Stimulated activated CD4-positive, alpha-beta T cell treated with anti-CD3 and anti-CD28 coated beads, Interleukin-2, amount 100 ng/mL, for 4 hours (primary cell): ENCODE measurements at regions not wholly inside any gene's neighbourhood (a gene's known extent, or its start where the extent isn't known, plus 50 kb on each side); places are given as distances from the start of the nearest gene placed in this dataset.

ENCODE experiments used
- DNase-seq: peaks from one replicate; pipeline ENCODE4 v3.0.0-alpha.2; 2020; ENCODE audit warnings: low read depth

DNA sequence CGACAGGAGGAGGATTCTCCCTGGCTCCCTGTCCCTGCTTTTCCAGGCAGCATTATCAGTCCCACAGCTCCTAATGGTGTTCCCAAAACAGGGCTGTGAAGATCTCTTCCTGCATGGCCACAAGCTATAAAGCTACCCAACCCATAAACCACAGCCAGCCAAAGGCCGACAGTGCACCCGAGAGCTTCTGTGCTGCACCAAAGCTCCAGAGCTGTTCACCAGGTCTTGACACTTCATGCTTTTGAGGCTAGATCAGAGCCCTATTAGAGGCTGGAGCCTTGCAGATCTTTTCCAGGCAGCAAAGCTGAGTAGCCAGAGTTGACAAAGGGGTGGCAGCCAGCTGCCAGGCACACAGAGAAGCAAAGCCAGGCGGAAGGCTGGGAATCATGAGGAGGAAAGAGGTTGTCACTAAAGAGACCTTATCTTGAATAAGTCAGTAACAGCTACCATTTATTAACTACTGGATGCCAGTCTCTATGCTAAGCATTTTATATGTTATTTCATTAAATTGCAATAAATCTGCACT lies 180.4 kb downstream of the KATNAL1 start:
- no peak for DNase-seq

DNA sequence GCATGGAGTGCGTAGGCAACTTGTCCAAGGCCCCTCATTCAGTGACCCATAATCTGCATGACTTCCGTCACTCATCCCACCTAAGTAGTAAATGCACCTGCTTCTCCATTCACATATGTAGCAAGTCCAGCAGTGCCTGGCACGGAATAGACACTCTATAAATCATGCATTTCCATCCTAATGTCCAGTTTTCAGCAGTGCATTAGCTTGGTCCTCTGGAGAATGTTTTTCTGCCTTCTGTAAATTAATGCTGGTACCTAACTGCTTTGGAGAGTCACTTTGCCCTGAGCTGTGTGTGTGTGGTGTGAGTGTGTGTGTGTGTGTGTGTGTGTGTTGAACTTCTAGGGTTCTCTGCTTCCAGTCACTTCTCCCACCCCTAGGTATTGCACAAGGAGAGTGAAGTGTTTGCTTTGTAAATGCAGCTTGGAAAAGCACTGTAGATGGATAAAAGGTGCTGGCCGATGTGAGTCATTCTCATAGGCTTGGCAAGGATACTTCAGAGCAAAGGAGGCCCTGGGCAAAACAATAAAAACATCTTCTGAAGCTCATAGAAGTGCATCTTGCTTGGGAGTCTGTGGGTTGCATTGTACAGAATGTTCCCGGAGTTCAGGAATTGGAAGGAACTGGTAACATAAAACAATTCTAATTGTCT lies 181.8 kb downstream of the KATNAL1 start:
- no peak for DNase-seq

DNA sequence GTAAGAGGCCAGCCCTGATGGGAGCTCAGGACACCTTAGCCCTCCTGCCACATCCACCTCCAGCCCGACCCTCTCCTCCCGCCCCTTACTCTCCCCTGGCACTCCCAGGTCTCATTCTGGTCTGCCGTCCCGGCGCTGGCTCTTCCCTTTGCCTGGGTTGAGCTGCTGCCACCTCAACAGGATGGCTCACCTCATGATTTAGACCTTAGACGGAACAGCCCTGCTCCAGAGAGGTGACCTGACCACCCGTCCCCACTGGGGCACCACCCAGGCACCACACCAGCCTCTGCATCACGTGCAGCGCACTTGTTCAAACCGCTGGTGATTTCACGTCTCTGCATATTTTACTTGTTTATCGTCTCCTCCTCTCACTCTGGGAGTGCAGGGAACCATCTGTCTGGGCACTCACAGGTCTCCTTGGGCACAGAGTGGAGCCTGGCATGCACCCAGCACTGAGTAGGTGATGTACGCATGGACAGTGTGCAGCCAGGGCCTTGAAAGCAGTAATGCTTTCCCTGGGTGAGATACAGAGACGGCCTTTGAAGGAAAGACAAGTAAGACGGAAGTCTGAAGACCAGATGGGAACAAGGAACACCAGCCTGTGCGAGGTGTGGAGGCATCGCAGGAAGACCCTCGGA lies 183.1 kb downstream of the KATNAL1 start:
- no peak for DNase-seq

DNA sequence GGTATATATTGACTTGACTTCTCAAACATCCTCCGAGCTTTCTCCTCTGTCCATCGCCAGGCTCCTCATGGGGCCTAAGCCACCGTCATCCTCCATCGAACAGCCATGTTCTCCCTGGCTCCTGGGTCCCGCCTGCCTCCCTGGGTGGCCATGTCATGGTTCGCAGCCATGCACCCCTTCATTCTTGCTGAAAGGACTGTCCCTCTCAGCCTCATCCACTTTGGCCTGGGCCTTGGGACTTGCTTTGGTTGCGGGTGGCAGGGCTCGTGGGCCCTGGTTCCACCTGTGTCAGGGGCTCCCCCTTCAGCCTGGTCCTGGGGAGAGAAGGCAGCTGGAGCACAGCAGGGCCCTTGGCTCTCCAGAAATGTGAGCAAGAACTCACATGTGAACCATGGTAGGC lies 183.8 kb downstream of the KATNAL1 start:
- DNase-seq, result no peak

DNA sequence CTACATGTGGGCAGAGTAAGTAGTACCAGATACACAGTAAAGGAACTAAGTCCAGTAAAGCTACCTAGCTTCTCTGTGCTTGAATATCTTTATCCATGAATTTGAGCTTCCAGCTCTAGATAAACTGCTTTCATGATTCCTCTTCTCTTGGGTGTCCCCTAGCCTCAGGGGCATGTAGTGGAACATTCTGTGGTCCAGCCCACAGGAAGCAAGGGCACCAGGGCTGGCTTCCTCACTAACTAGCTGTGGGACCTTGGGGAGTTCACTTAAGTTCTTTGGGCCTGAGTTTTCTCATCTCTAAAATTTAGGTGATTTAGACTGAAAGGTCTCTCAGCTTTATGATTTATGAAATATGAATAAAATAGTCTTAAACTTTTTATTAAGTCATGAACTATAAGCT lies 185.7 kb downstream of the KATNAL1 start:
- no peak for DNase-seq

DNA sequence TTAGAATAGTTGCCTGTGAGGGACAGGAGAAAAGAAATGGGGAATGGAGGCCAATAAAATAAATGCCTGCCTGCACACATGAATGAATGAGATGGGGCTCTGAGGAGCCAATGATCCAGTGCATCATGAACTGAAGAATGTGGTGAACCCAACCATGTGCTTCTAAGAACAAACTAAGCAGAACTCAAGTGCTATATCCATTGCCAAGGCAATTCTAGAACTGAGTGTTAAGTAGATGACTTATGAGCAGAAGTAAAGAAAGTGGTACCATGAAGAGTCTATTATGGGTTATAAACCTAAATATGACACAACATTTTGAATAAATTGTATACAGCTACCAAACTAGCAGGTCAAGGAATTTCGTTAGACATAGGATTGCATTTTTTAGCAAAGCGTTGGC lies 186.1 kb downstream of the KATNAL1 start:
- DNase-seq, result no peak

DNA sequence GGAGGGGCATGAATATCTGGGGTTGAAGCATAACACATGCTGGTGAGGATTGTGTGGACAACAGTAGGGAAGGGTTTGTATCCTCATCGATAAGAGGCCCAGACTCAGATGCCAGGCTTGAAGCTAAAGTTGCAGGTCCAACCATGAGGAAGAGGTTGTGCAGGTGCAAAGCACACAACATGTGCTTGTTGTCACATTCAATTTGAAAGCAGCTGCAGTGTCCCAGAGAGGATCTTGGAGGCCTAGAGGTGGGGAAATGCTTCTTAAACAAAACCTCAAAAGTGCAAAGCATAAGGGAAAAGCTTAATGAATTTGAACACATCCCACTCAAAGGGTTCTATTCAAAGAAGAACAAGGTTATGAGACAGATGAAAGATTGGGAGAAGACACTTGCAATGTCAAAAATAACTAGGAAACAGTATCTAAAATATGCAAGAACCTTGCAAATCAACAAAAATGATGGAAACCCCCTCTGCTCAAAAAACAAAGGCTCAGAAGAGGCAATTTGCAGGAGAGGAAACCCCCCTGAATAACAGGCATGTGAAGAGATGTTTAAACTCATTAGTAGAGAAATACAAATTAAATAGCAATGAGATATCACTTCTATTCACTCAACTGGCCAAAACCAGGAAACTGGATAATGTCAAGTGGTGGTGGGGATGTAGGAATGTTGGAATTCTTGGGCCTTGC lies 187.1 kb downstream of the KATNAL1 start:
- DNase-seq, result no peak

DNA sequence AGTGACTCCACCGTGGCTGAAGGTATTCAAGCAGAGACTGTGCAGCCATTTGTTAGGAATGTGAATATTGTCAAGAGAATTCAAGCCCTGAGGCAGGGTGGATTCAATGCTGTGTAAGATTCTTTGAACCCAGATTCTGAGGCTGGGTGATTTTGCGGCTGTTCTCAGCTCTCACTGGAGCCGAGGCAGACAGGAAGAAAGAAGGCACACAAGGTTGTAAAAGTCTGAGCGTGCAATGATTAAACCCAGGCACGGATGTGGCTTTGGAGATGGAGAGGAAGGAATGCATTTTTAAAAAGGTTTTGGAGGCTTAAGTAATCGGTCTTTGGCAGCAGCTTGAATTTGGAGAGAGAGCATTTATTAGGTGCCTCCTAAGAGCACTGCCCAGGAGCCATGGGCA lies 187.9 kb downstream of the KATNAL1 start:
- no peak for DNase-seq

DNA sequence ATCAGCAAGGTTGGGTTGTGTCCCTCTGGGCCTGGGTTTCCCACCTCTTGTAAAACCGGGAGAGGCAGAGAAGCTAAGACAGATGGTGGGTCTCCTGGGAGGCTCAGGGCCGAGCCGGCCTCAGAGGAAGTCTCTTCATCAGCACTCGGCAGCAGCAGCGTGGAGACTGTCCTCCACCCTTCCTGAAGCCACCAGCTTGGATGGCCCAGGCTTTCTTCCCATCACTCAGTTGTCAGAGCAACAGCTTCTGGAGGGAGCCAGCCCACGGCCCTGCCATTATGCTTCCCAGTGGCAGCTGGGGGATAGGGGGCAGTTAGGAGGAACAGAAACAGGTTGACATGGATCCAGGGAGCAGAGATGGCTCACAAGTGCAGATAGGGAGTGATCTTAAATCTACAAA lies 191.0 kb downstream of the KATNAL1 start:
- DNase-seq, result no peak

DNA sequence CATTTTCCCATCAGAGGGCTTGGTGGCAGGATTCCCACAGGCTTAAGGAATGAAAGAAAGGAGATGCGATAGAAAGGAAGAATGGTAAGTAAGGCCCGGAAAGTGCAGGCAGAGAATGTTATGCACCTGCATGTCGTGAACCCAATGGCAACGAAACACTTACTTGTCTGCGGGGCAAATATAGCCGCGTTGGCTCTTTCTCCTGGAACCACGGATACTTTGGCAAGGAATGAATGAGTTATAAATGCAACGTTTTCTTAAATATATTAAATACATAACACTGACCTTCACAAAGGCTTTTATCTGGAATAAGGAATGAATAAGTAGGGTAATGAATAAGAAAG lies 192.1 kb downstream of the KATNAL1 start:
- no peak for DNase-seq

DNA sequence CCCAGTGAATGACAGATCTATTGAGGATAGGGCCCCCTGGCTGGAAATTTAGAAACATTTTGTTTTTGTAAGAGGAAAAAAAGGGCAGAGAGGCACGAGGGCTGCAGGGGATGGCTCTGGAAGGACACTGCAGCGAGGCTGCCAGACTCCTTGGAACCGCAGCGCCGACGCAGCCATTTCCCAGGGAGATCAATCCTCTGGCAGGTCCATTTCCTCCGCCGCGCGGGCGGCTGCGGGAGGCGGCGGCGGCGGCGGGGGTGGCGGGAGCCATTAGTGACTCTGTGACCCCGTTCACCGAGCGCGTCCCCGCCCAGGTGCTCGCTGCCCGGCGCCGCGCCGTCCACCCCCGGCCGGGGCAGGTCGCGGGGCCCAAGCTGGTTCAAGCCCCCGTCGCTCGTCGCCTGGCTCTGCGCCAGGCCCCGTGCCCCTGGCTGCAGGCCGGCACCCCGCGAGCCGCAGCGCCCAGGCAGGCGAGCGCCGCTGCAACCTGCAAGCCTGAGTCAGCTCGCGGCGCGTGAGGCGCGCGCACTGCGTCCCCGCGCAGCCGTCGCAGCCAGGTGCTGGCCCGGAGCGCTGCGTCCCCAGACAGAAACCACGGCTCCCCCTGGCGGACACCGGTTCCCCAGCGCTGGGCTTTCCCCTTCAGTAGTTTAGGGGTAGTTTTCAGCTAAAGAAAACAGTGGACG lies 192.6 kb downstream of the KATNAL1 start:
- DNase-seq, result peak; percentile 88

DNA sequence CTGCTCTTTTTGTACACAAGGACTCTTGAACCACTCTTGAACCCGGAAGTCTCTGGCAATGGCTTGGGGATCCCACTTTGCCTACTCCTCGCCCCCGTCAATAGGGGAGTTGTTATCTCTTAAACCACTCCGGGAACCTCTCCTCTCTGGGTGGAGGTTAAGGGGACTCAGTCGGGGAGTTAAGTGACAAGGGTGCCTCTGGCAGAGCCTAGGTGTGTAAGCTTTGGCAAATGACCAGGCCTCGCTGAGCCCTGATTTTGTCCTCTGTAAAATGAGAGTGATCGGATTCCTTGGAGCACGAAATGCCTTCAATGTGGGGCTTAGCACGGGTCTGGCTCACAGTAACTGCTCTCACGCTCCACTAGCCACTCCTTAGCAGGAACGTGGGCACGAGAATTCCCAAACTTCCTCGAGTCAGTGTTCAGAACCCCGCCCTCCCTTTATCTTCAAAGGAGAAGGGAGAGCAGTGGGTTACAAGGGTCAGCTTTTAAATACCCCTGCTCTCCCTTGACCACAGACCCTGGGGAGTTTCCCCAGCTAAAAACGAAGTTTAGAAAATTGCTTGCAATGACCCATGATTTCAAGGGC lies 193.3 kb downstream of the KATNAL1 start:
- no peak for DNase-seq

DNA sequence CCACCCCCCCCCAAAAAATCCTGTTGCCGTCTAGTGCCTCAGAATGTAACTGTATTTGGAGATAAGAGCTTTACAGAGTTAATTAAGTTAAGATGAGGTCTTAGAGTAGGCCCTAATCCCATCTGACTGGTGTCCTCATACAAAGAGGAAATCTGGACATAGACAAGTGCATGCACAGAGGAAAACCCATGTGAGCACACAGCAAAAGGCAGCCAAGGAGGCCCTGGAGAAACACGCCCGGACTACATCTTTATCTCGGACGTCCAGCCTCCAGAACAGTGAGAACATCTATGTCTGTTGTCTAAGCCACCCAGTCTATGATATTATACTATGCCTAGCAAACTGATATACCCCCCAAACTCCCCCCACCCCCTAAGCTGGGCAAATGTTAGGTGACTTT lies 193.8 kb downstream of the KATNAL1 start:
- no peak for DNase-seq

DNA sequence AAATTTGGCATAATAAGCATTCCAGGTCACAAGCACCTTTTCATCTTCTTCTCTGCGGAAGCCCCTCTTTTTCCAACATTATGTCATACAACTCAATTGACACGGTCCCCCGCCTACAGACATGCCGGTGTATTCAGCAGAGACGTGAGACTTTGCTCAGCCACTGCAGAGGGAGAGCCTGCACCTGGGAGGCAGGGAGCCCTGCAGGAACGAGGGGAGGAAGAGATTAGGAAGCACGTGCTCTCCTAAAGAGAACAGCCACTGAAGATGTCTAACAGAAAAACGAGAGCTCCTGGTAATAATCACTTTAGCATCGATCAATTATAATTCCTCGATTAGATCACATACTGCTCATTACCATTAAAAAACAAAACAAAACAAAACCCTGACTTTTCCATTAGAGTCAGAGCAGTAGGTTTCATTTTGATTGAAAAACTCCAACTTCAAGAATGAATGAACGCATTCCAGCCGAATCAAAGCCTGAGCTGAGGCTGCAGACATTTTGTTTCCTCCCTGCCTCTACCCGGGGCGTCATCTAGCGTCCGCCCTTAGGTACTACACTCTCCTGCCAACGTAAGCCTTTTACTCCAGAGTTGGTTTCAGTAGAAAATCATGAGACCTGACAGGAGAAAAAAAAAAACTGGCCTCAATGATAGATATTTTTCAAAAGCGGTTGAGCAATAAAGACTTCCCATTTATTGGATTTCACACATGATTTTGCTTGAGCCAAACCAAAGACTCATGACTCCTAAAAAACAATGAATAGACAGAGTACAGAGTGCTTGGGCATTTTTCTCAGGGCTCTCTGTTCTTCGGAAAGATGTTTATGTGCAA lies 194.5 kb downstream of the KATNAL1 start:
- peak; percentile 67 for DNase-seq

DNA sequence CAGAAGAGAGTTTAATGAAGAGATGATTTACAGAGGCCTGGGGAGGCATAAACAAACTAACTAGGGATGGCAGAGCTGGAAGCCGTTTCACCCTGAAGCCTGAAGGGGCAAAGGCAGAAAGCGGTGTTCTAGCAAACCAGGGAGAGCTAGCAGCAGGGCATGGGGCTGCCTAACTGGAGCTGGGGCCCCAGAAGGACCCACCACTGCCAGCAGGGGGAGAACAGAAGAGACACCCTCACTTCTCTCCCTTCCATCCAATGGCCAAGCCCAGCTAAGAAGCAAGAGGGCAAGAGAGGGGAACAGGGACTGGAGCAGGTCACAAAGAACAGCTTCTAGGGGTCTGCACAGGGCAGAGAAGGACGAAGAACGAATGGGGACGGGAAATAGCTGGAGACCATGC lies 195.5 kb downstream of the KATNAL1 start:
- no peak for DNase-seq

DNA sequence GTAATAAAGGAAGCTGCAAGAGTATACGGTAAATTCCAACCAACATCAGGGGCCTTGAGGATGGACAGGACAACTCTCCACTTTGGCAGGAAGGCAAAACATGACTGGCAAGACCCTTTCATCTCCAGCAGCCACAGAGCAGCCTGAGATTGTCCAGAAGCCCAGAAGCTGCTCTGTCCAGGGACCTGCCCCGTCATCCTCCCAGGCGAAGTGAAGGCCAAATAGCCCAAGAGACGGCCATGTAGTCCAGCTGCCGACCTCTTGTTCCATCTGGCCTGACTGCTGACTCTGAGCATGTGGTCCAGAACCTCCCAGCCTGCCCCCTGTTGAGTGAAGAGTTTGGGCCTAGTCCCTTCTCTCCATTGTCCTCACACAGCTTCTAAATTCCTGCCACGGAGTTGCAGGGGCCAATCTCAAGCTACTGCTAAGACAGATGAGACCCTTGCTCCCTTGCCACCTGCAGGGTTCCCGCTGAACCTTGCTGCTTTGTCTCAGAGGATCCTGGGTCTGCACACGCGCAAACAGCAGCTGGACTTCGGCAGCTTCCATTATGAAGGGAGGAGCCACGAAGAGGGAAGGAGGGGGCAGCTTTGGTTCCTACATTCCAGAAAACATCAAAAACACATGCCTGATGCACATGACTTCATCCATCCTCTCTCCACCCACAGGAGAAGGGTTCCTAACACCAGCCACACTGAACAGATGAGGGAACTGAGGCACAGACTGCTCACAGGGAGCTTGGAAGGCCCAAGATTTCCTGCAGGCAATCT lies 196.9 kb downstream of the KATNAL1 start:
- no peak for DNase-seq

DNA sequence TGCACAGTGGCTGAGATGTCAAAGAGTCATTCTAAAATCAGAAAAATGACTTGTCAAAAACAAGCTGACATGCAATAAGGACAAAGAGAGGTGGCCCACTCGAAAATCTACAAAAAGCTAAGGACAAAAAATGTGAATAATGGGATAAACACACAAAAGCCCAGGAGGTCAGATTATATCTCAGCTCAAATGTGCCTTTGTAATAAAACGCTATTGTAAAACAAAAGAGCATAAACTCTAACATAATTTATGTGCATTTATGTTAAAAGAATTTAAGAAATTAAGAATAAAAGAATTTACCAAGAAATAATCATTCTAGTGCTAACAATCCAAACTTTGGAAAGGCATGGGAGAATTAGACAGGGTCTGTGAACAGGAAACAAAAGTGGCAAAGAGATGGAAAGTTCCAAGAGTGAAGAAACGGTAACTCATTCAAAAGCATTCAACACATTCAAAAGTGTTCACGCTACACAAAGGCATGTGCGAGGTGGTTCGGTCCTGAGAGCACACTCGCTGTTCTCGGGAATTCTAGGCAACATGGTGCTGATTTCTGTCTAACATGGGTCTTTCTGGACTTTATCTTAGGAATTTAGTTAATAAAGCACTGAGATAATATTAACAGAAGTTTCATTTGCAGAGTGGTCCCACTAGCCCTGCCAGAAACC lies 197.7 kb downstream of the KATNAL1 start:
- no peak for DNase-seq

DNA sequence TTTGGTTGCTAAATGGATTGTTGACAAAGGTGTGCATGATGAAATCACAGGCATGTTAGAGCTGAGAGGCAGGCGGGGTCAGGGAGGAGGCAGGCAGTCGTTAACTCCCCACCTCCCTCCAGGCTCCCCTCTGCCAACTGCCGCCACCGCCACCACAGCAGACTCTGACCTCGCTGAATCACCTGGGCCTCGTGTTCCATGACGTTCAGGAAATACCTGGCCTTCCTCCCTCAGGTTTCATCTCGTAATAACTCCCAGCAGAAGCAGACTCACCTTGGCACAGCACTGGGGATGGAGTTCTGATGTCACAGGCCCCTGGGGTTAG lies 198.5 kb downstream of the KATNAL1 start:
- no peak for DNase-seq

DNA sequence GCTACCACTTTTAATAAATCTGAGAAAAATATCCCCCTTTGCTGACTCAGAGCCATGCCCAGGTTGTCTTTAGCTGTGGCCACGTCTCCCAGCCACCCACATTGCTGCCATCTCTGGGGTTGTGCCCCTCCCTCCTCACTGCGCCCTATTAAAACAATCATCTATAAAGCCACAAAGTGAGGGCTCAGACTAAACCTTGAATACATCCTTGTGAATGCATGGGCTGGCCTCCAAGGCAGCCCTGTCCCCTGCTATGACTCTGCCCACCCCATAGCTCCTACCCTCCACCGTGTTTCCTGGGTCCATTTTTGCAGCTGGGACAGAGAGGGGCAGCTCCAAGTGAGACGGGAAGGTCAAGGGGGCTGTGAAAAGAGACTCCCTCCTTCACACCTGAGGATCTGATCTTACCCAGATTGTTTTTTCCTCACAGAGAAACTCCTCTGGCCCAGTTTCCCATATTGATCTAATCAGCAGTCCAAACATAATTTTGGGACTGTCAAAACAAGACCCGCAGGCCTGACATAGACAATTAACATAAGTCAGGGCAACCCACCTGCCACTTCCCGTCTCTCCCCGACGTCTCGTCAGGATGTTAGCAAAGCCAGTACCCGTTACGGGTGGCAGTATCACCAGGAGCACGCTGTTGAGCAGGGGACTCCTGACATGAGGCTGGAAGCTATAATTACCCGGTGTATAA lies 199.0 kb downstream of the KATNAL1 start:
- DNase-seq, result no peak
